Skin epidermis (tissue), 12 donors: ENCODE measurements at regions not wholly inside any gene's neighbourhood (a gene's known extent, or its start where the extent isn't known, plus 50 kb on each side); places are given as distances from the start of the nearest gene placed in this dataset.

Source experiments
- H3K27ac ChIP-seq, 21 experiments: fragments of 200-600 bp; sonication (generic) in 11 of 21; one replicate each; pipeline ENCODE4 v1.5.0; 2020; ENCODE audit warnings: mild to moderate bottlenecking in 3 of 21, inconsistent platforms in 2 of 21, moderate library complexity in 2 of 21
- H3K4me3 ChIP-seq, 7 experiments: fragments of 200-600 bp; sonication (generic) in 2 of 7; one replicate each; pipeline ENCODE4 v1.5.0; 2020; ENCODE audit warnings: inconsistent platforms in 2 of 7, mild to moderate bottlenecking in 2 of 7, moderate library complexity in 1 of 7

DNA sequence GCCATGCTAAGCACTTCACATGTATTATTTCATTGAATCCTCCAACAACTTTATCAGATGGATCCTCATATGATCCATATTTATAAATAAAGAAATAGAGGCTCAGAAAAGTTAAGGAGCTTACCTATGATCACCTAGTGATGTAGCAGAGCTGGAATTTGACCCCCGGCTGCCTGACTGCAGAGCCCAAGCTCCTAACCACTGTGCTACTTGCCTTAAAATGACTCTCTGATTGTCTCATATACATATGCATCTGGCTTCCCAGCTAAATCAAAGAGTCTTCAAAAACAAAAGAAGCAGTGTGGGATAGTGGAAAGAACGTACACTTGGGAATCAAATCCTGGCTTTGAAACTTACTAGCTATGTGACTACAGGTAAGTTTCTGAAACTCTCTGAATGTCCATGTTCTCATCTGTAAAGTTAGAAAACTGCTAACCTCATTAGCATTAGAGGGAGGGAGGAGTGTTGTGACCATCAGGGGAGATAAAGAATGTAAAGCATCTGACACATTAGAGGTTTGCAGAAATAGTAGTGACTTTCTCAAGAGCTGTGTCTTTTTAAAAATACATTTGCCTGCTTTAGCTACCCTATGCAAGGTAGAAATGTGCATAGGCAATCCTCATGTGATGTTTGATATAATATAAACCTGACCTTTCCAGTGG is 67.2 kb upstream of the BARHL2 start:
- no peak overlapping the region for H3K27ac ChIP-seq

DNA sequence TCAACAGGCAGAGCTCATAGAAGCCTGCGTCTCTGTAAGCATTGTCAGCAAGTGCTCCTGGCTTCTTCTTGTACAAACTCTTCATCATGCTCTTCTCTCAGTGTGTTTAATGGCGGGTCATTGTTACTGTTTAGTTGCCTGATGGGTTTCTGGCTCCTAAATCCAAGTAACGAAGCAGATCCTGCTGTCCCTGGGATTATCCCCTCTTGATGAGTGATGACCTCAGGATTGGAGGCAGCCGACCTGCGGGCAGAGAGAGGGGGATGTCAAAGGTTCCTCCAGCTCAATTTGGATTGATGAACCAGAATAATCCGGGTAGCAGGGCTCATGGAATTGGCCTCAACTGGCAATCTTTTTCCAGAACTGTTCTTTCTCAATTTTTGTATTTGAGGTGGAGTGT is 66.1 kb upstream of the BARHL2 start:
- Histone ChIP-seq H3K27ac (no peak overlapping the region), H3K4me3 (no peak overlapping the region)

More for the DNA sequence above, 67.2 kb upstream of the BARHL2 start:
- no peak overlapping the region for H3K4me3 ChIP-seq

- Histone ChIP-seq H3K27ac (no peak overlapping the region), H3K4me3 (no peak overlapping the region)
Observed at GRCh38 chr1:90782046-90782445, 64.9 kb upstream of the BARHL2 start.

DNA sequence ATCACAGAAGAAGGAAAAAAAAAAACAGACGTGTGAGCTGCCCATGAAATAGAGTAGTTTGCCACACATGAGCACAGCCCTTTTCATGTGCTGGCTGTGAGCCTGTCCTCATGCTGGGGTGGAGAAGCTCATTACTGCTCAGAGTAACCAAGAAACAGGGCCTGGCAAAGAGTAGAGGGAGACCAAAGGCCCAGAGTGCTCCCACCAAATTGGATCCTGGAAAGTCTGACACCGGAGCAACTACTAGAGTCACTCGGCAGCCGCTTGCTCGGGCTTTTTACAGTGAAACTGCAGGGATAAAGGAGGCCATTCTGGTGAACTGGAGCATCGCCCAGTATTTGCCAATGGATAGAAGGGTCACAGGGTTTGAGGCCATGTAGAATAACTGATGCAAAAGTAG is 64.4 kb upstream of the BARHL2 start:
- Histone ChIP-seq H3K27ac (no peak overlapping the region), H3K4me3 (no peak overlapping the region)

DNA sequence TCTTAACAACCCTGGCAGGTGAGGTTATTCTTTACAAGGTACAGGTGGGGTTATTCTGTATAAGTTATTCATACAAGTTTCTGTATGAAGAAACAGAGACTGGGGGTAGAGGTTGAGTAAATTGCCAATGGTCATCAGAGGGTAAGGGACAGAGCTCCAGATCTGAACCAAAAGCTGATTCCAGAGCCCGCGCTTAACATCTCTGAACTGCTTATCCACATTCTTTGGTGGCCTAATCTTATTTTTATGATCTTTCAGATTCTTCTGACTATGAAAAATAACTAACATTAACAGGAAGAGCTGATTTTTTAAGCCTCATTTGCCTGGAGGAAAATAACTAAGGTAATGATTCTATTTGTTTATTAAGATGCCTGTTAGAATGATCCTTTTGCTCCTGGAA is 63.9 kb upstream of the BARHL2 start:
- Histone ChIP-seq H3K4me3 (no peak overlapping the region), H3K27ac (no peak overlapping the region)

DNA sequence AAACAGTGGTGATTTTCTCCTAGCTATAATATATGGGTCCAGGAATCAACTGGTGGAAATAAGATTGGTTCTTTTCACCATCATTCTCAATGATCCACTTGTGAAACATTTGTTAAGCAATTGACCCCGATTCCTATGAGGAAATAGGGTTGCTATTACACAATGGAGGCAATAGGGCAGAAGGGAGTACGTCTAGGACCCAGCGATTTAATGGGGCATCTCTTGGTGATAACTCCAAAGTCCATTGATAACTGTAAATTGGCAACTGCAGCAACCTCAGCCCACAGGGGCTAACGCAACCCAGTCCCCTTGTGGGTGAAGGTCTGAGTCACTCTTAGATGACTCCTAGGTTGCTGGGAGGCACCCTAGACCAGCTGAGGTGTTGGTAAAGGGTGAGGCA is 62.5 kb upstream of the BARHL2 start:
- no peak overlapping the region for H3K27ac ChIP-seq
- no peak overlapping the region for H3K4me3 ChIP-seq

DNA sequence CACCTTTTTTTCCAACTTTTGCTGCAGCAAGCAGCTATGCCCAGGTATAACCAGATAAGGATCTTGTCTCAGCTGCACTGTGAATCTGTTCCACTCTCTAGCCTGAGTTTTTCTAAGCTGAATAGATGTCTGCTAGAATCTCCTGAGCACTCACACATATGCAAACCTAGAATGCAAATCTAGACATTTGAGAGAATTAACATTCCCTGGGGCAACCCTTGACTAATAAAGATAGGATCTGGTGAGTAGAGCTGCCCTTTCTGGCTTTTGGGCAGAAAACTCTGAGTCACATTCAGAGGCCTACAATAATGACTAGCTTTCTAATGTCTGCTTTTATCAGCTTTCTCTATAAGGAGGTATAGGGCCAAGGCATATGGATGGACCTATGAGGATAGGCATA is 61.4 kb upstream of the BARHL2 start:
- H3K4me3 ChIP-seq = no peak overlapping the region
- no peak overlapping the region for H3K27ac ChIP-seq

GRCh38 chr1:90773812-90774211 is 56.7 kb upstream of the BARHL2 start:
- Histone ChIP-seq H3K4me3 (no peak overlapping the region), H3K27ac (no peak overlapping the region)

- Histone ChIP-seq H3K27ac (no peak overlapping the region), H3K4me3 (no peak overlapping the region)
Observed at GRCh38 chr1:90768826-90769225, 51.7 kb upstream of the BARHL2 start.

DNA sequence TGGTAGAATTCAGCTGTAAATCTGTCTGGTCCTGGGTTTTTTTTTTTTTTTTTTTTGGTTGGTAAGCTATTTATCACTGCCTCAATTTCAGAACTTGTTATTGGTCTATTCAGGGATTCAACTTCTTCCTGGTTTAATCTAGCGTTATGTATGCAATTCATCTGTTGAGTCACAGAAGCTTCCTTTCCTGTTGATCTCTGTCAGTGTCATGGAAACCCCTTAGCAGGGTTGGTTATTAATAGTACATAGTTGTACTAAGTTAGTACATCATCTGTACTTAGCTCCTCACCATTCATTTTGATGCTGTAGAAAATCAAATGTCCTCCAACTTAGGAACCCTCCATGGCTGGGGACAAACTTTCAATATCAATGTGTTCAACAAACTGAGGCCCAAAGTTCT is 51.0 kb upstream of the BARHL2 start:
- no peak overlapping the region for H3K4me3 ChIP-seq

More for the DNA sequence above, 51.0 kb upstream of the BARHL2 start:
- H3K27ac ChIP-seq = no peak overlapping the region
